Upper lobe of left lung (tissue), 4 donors: ENCODE measurements at regions not wholly inside any gene's neighbourhood (a gene's known extent, or its start where the extent isn't known, plus 50 kb on each side); places are given as distances from the start of the nearest gene placed in this dataset.

Experiments used
- CTCF ChIP-seq, 6 experiments: fragments of 450-650 bp in 4 of 6; fragments of 200-600 bp in 2 of 6; sonication (generic) in 2 of 6; IDR thresholded peaks; one replicate each; pipeline ENCODE4 v1.5.1; 2016 to 2019; ENCODE audit warnings: antibody characterized with exemption in 6 of 6
- POLR2A ChIP-seq, 4 donors: fragments of 450-650 bp; IDR thresholded peaks; one replicate each; pipeline ENCODE4 v1.5.1; 2016 to 2017; ENCODE audit warnings: antibody characterized with exemption in 4 of 4, mild to moderate bottlenecking in 2 of 4

GRCh38 chr3:117485841-117486240 lies 776.3 kb downstream of the TUSC7 start:
- TF ChIP-seq CTCF (IDR thresholded peaks at IDR 0.05) = no peak
- TF ChIP-seq POLR2A (IDR thresholded peaks at IDR 0.05) = no peak
